ENCODE measurements at regions not wholly inside any gene's neighbourhood (a gene's known extent, or its start where the extent isn't known, plus 50 kb on each side); places are given as distances from the start of the nearest gene placed in this dataset.
A peak's percentile ranks its signal among the peaks of the same experiment; 100 is the strongest.

- no peak overlapping the region for H3K4me3 ChIP-seq (ENCODE audit: low read depth, low read length)
- no peak for TF ChIP-seq CTCF (IDR thresholded peaks at IDR 0.05; ENCODE audit: low read depth, low read length)
- DNase-seq (ENCODE audit: low read depth, low spot score), result no peak
- in situ Hi-C loops (cut with HindIII; ENCODE audit: low sequenced_read_pairs), result no loop called here
These were observed 897.9 kb downstream of the EPHA3 start for GRCh38 chr3:90005281-90005847.

GRCh38 chr3:90007778-90008499 lies 900.5 kb downstream of the EPHA3 start:
- no peak overlapping the region for H3K4me3 ChIP-seq (ENCODE audit: low read depth, low read length)
- peak; percentile 10 for DNase-seq (ENCODE audit: low read depth, low spot score)
- TF ChIP-seq CTCF (IDR thresholded peaks at IDR 0.05; ENCODE audit: low read depth, low read length), result no peak
- in situ Hi-C loops (cut with HindIII; ENCODE audit: low sequenced_read_pairs), result no loop called here

DNA sequence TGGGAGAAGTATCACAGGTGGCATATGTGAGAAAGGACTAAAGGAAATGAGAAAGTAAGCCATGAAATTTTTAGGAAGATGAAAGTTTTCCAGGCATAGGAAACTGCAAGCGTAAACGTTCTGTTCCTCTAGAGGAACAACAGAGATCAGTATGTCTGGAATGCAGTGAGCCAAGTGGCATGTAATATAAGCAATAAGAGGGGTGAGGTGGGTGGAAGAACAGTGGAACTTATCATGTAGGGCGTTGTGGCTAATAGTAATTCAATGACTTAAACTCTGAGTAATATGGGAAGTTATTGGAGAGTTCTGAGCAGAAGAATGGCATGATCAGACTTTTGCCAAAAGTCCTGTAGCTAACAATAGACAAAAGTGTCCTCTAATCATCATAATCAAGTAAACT lies 902.9 kb downstream of the EPHA3 start:
- no peak overlapping the region for H3K4me3 ChIP-seq (ENCODE audit: low read depth, low read length)
- no peak for TF ChIP-seq CTCF (IDR thresholded peaks at IDR 0.05; ENCODE audit: low read depth, low read length)
- in situ Hi-C loops (cut with HindIII; ENCODE audit: low sequenced_read_pairs), result no loop called here
- DNase-seq (ENCODE audit: low read depth, low spot score), result peak; percentile 70

DNA sequence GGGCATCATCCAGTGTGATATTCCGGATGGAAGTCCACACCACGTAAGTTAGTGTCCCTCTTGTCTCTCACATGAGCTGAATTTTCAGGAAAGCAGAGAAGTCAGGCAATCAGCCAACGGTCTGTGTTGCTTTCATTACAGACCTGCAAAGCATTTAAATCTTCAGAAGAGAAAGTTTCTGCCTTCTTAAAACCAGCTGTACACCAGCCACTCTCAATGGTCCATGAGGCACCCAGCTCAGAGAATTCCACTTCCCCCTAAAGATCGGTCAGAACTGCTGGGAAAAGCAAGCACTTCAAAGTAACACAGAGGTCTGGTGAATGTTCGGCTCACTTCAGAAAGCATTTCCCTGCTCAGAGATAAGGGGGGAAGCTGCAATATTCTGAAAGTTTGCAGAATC lies 903.7 kb downstream of the EPHA3 start:
- no peak for TF ChIP-seq CTCF (IDR thresholded peaks at IDR 0.05; ENCODE audit: low read depth, low read length)
- no peak overlapping the region for H3K4me3 ChIP-seq (ENCODE audit: low read depth, low read length)
- peak; percentile 26 for DNase-seq (ENCODE audit: low read depth, low spot score)
- in situ Hi-C loops (cut with HindIII; ENCODE audit: low sequenced_read_pairs), result no loop called here

- no peak overlapping the region for H3K4me3 ChIP-seq (ENCODE audit: low read depth, low read length)
- in situ Hi-C loops (cut with HindIII; ENCODE audit: low sequenced_read_pairs), result no loop called here
- DNase-seq (ENCODE audit: low read depth, low spot score), result no peak
- no peak for TF ChIP-seq CTCF (IDR thresholded peaks at IDR 0.05; ENCODE audit: low read depth, low read length)
These were observed 904.2 kb downstream of the EPHA3 start for GRCh38 chr3:90011596-90011995.

- in situ Hi-C loops (cut with HindIII; ENCODE audit: low sequenced_read_pairs), result no loop called here
- no peak overlapping the region for H3K4me3 ChIP-seq (ENCODE audit: low read depth, low read length)
- no peak for DNase-seq (ENCODE audit: low read depth, low spot score)
- no peak for TF ChIP-seq CTCF (IDR thresholded peaks at IDR 0.05; ENCODE audit: low read depth, low read length)
These were observed 904.6 kb downstream of the EPHA3 start for GRCh38 chr3:90011996-90012395.

All from astrocyte of the spinal cord (primary cell).